Loucy (cell line): ENCODE measurements at regions not wholly inside any gene's neighbourhood (a gene's known extent, or its start where the extent isn't known, plus 50 kb on each side); places are given as distances from the start of the nearest gene placed in this dataset.

Experiments
- H2AFZ ChIP-seq: fragments of 200-600 bp; sonication (generic); 2 replicates; pipeline ENCODE4 v1.6.0; 2016; ENCODE audit warnings: antibody characterized with exemption, mild to moderate bottlenecking, low read length, moderate library complexity
- H3F3A ChIP-seq: fragments of 200-600 bp; 2 replicates; pipeline ENCODE4 v1.6.0; 2016; ENCODE audit warnings: antibody characterized with exemption, low read depth, mild to moderate bottlenecking
- H3K27me3 ChIP-seq: fragments of 200-600 bp; sonication (generic); 2 replicates; pipeline ENCODE4 v1.6.1; 2014; ENCODE audit warnings: low read length, mild to moderate bottlenecking; ENCODE audit not compliant: insufficient read depth, poor library complexity, severe bottlenecking
- H3K36me3 ChIP-seq: fragments of 200-600 bp; sonication (generic); 2 replicates; pipeline ENCODE4 v1.6.1; 2016; ENCODE audit warnings: low read length; ENCODE audit not compliant: insufficient read depth
- H3K4me1 ChIP-seq: fragments of 200-600 bp; sonication (generic); 2 replicates; pipeline ENCODE4 v1.5.1; 2014; ENCODE audit warnings: low read length, mild to moderate bottlenecking; ENCODE audit not compliant: insufficient read depth, poor library complexity, severe bottlenecking
- H3K4me2 ChIP-seq: fragments of 200-600 bp; sonication (generic); 2 replicates; pipeline ENCODE4 v1.6.0; 2014; ENCODE audit warnings: antibody characterized with exemption, low read length, low read depth, mild to moderate bottlenecking; ENCODE audit not compliant: poor library complexity, severe bottlenecking
- H3K4me3 ChIP-seq: fragments of 200-600 bp; sonication (generic); 2 replicates; pipeline ENCODE4 v1.5.1; 2014; ENCODE audit warnings: low read length, mild to moderate bottlenecking, mixed read lengths; ENCODE audit not compliant: poor library complexity, severe bottlenecking
- H3K79me2 ChIP-seq: fragments of 200-600 bp; sonication (generic); 2 replicates; pipeline ENCODE4 v1.6.1; 2014; ENCODE audit warnings: low read length; ENCODE audit not compliant: insufficient read depth
- H3K9ac ChIP-seq: fragments of 200-600 bp; sonication (generic); 2 replicates; pipeline ENCODE4 v1.6.0; 2014; ENCODE audit warnings: mild to moderate bottlenecking, low read depth, low read length, moderate library complexity; ENCODE audit not compliant: poor library complexity, severe bottlenecking
- H3K9me2 ChIP-seq: fragments of 200-600 bp; sonication (generic); replicated peaks from 2 replicates; pipeline ENCODE4 v1.6.1; 2016; ENCODE audit warnings: low read depth, low read length, mixed read lengths
- H3K9me3 ChIP-seq: fragments of 200-600 bp; sonication (generic); 2 replicates; pipeline ENCODE4 v1.6.1; 2014; ENCODE audit warnings: mild to moderate bottlenecking, antibody characterized with exemption, low read length, low read depth; ENCODE audit not compliant: insufficient read depth
- H4K20me1 ChIP-seq: fragments of 200-600 bp; sonication (generic); 2 replicates; pipeline ENCODE4 v1.6.0; 2014; ENCODE audit warnings: antibody characterized with exemption, low read length, mild to moderate bottlenecking; ENCODE audit not compliant: insufficient read depth, poor library complexity, severe bottlenecking
- CTCF ChIP-seq: fragments of 200-600 bp; sonication (generic); conservative IDR thresholded peaks from 2 replicates; pipeline ENCODE4 v1.5.1; 2014; ENCODE audit warnings: mild to moderate bottlenecking, antibody characterized with exemption, low read length
- EZH2phosphoT487 ChIP-seq: fragments of 200-600 bp; IDR thresholded peaks from 2 replicates; pipeline ENCODE4 v1.6.1; 2018; ENCODE audit warnings: antibody characterized with exemption, mild to moderate bottlenecking, moderate library complexity, borderline replicate concordance

- no peaks in the 10 kb centered on the region for H3K79me2 ChIP-seq
- no peaks in the 10 kb centered on the region for H3K9me2 ChIP-seq
- TF ChIP-seq EZH2phosphoT487: no peak
- TF ChIP-seq CTCF: no peak
- H3K4me1 ChIP-seq: no peaks in the 10 kb centered on the region
- H3K4me2 ChIP-seq: no peak overlapping the region
- no peaks in the 10 kb centered on the region for H3K36me3 ChIP-seq
- H3K9me3 ChIP-seq: no peaks in the 10 kb centered on the region
- H2AFZ ChIP-seq: no peak overlapping the region
- H3K27me3 ChIP-seq: no peaks in the 10 kb centered on the region
- H3K9ac ChIP-seq: no peak overlapping the region
- no peak overlapping the region for H3K4me3 ChIP-seq
- no peaks in the 10 kb centered on the region for H4K20me1 ChIP-seq
- H3F3A ChIP-seq: no peaks in the 10 kb centered on the region
Observed at GRCh38 chr18:3384664-3385563, 65.1 kb upstream of the TGIF1 start.

- Histone ChIP-seq H3K4me1 (no peaks in the 10 kb centered on the region), H3K27me3 (no peaks in the 10 kb centered on the region), H3K79me2 (no peaks in the 10 kb centered on the region), H3K36me3 (no peaks in the 10 kb centered on the region), H3K9me3 (no peaks in the 10 kb centered on the region), H4K20me1 (no peaks in the 10 kb centered on the region), H3K4me2 (no peak overlapping the region), H3K4me3 (no peak overlapping the region), H2AFZ (no peak overlapping the region), H3F3A (no peaks in the 10 kb centered on the region), H3K9ac (no peak overlapping the region), H3K9me2 (no peaks in the 10 kb centered on the region)
- TF ChIP-seq EZH2phosphoT487 (no peak), CTCF (no peak)
Observed at GRCh38 chr18:3388323-3388722, 61.6 kb upstream of the TGIF1 start.

- TF ChIP-seq CTCF (no peak), EZH2phosphoT487 (no peak)
- Histone ChIP-seq H3K9me2 (no peaks in the 10 kb centered on the region), H3K36me3 (no peaks in the 10 kb centered on the region), H3K27me3 (no peaks in the 10 kb centered on the region), H3K9me3 (no peaks in the 10 kb centered on the region), H2AFZ (no peak overlapping the region), H3K4me1 (no peaks in the 10 kb centered on the region), H4K20me1 (no peaks in the 10 kb centered on the region), H3K4me2 (no peak overlapping the region), H3F3A (no peaks in the 10 kb centered on the region), H3K4me3 (no peak overlapping the region), H3K9ac (no peak overlapping the region), H3K79me2 (no peaks in the 10 kb centered on the region)
Observed at GRCh38 chr18:3388980-3389379, 61.0 kb upstream of the TGIF1 start.
